A673 (cell line): ENCODE measurements at regions not wholly inside any gene's neighbourhood (a gene's known extent, or its start where the extent isn't known, plus 50 kb on each side); places are given as distances from the start of the nearest gene placed in this dataset.

Experiments
- CTCF ChIP-seq: fragments of 300-800, 200-600 bp; sonication (generic); conservative IDR thresholded peaks from 2 replicates; pipeline ENCODE4 v1.5.1; 2017; ENCODE audit warnings: low read depth, mild to moderate bottlenecking, antibody characterized with exemption, low read length, moderate library complexity, mixed read lengths
- EZH2 ChIP-seq: fragments of 200-600 bp; sonication (generic); IDR thresholded peaks from 2 replicates; pipeline ENCODE4 v1.6.1; 2017; ENCODE audit warnings: borderline replicate concordance, low read depth, mild to moderate bottlenecking, mixed read lengths, antibody characterized with exemption, low read length; ENCODE audit not compliant: poor library complexity, severe bottlenecking

DNA sequence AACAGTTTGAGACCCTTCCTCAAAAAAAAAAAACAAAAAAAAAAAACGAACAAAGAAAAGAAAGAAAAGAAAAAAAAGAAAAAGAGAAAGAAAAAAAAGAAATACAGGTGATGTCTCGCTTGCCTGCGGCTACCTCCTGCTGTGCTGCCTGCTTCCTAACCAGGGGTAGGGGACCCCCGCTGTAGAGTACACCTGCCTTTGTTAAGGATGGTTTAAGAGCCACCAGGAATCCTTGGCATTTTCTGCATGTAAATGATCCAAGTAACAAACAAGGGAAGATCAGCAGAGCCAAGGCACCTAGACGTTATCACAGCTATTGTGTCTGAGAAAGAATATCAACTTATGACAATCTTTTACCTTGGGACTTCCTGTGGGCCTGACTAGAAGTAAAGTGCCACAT is 856.8 kb upstream of the GCFC2 start:
- TF ChIP-seq CTCF (no peak), EZH2 (no peak)
